KBM-7 (cell line): ENCODE measurements at regions not wholly inside any gene's neighbourhood (a gene's known extent, or its start where the extent isn't known, plus 50 kb on each side); places are given as distances from the start of the nearest gene placed in this dataset.

Experiments used
- DNase-seq: peaks from one replicate; pipeline ENCODE4 v3.0.0-alpha.2; 2015
- in situ Hi-C: fragments of 300-500 bp; cut with MboI; formaldehyde crosslinking; loops from 2 replicates; pipeline ENCODE4 v1.14.3; 2020; ENCODE audit warnings: low sequenced_read_pairs, low pct_unique_long_range_greater_than_20kb, mixed read lengths

- DNase-seq: no peak
- in situ Hi-C loops: no loop called here
Observed at GRCh38 chr1:10904396-10905358, 107.8 kb upstream of the TARDBP start.

- DNase-seq: no peak
Observed at GRCh38 chr1:10905841-10906655, 106.4 kb upstream of the TARDBP start.

DNA sequence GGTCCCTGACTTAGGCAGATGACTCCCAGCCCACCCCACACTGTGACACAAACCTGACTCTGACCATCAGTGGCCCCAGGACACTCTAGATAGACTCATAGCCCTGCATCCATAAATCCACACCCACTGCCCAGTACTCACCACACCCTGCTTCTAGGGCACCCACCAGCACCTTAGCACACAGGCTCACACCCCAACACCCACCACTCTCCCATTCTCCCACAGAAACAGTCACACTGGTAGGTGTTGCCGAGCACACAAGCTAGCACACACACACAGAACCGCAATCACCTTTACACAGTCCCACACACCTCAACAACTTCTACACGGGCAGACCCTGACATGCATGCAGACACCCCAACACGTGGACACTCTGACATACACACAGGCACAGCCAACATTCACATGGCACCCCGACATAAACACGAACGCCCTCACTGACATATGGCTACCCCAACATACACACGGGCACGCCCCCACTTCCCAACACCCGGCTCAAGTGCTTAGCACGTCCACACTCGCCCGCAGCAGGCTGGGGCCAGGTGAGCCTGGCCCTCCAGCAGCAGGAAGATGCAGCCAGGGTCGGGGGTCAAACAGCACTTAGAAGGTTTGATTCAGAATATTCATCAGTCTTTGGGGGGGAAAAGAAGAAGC is 105.5 kb upstream of the TARDBP start:
- no peak for DNase-seq
- in situ Hi-C loops: no loop called here

More at GRCh38 chr1:10905841-10906655, 106.4 kb upstream of the TARDBP start:
- in situ Hi-C loops: no loop called here

DNA sequence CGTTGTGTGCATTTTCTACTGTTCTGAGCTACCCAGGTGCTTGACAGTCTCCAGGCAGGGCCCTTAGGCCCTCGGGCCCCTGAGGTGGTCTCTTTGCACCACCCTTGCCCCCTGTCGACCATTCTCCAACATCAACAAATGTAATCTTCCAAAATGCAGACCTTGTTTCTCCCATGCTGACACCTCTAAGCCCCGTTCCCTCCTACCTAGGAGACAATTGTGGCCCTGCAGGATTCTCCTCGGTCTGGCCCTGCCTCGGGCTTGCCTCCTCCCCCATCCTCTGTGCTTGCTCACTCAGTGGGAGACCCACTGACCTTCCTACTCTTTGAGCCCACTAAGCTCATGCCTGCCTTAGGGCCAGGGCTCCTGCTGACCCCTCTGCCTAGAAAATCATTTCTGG is 104.2 kb upstream of the TARDBP start:
- in situ Hi-C loops: no loop called here
- no peak for DNase-seq

DNA sequence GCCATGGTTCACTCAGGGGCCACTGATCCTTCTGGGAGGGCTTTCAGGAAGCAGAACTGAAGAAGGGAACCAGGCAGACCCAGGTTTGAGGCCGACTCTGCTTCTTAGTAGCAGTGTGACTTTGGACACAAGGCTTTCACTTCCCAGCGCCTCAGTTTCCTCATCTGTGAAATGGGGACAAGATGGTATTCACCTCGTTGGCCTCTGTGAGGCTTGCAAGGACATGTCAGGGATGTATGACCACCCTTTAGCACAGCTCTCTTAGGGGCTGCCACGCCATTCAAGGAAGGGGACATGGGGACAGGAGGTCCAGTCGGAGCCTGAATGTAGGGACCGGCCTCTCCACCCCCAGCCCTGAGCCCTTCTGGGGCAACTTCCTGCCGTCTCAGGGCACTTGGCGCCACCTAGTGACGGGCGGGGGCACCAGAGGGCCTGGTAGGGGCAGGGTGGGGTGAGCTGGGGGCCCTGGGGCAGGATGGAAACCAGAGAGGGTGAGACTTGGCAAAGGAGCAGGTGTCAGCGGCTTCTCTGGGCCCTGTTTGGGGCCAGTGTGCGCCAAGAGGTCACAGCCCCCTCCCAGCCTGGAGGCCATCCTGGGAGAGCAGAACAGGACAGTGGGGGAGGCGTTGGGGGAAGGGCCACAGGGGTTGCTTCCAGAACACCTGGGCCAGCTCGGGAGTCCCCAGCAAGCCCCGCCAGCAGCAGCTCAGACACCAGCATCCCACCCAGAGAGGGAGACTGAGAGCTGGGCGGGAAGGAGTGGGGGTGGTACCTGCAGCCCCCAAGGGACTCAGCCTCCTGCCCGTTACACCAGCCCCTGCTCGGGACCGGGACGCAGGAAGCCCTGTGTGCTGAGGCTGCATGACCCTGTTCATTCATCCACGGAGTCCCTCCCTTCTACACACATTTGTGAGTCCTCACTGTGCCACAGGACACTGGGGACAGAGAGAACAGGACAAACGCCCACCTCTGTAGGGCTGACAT is 102.5 kb upstream of the TARDBP start:
- peak; percentile 50 for DNase-seq
- in situ Hi-C loops: no loop called here

DNA sequence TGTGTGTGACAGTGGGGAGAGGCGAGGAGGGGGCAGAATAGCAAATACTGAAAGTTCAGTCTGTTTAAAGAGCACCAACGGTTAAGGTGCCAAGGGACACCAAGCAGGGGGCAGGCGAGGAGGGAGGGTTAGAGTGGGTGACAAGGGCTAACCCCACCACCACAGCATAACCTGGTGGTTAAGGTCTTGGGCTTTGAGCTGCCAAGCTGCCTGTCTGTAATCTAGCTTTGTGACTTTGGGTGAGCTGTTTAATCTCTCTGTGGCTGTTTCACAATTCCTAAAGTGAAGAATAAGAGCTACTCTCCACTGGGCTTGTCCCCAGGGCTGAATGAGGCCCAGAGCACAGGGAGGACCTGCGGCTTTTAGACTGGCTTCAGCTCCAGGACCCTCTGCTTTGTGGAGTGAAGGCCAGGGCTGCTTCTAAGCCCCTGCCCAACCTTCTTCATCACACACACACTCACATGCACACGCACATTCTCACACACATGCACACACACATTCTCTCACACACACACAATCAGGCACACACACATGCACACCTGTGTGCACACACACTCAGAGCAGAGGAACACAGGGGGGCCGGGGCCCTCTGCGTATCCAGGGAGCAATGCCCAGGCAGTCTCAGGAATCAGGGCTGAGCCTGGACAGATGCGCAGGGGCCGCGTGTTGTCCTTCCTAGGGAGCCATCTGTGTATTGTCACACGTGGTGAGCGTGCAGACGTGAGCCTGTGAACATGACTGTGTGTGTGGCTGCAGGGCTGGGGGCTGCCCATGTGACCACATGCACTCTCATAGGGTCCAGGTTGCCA is 101.6 kb upstream of the TARDBP start:
- in situ Hi-C loops: no loop called here
- DNase-seq: no peak

- in situ Hi-C loops: no loop called here
- DNase-seq: no peak
Observed at GRCh38 chr1:10911490-10912166, 100.8 kb upstream of the TARDBP start.

- DNase-seq: no peak
- in situ Hi-C loops: no loop called here
Observed at GRCh38 chr1:10912441-10912840, 100.0 kb upstream of the TARDBP start.

- in situ Hi-C loops: no loop called here
- DNase-seq: no peak
Observed at GRCh38 chr1:10914056-10914455, 98.4 kb upstream of the TARDBP start.

- no peak for DNase-seq
- in situ Hi-C loops: no loop called here
Observed at GRCh38 chr1:10915594-10915993, 96.9 kb upstream of the TARDBP start.

DNA sequence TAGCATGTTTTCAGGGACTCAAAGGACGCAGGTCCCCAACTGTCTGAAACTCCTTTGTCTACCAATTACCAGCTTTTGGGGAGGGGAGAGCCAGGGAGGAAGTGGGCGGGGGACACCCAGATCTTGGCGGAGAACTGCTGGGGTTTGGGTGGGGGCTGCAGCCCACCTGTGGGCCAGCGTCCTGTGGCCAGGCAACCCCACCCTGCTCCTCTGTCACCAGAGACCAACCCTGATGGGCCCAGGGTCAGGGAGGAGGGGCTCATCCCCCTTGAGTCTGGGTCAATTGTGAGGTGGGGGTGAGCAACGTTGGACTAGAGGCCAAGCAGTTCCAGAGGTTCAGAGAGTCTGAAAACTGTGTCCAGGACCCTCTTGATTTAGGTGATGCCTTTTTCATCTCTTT is 96.1 kb upstream of the TARDBP start:
- in situ Hi-C loops: no loop called here

DNA sequence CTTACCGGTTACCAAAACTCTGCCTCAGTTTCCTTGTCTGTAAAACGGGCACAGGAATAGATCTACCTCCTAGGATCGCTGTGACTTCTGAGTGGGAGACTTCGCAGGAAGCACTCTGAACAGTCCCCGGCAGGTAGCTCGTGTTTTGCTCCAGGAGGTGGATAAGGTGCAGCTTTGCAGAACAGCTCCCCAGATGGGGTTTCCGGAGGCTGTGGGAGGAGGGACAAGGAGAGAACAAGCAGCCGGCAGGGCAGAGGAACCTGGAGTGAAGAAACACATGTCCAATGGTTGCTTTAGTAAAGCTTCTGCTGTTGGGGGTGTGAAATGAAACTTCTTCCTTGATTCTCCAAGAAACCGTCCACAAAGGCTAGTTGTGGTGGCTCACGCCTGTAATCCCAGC is 95.5 kb upstream of the TARDBP start:
- no peak for DNase-seq
- in situ Hi-C loops: no loop called here

More for the DNA sequence above, 96.1 kb upstream of the TARDBP start:
- no peak for DNase-seq

DNA sequence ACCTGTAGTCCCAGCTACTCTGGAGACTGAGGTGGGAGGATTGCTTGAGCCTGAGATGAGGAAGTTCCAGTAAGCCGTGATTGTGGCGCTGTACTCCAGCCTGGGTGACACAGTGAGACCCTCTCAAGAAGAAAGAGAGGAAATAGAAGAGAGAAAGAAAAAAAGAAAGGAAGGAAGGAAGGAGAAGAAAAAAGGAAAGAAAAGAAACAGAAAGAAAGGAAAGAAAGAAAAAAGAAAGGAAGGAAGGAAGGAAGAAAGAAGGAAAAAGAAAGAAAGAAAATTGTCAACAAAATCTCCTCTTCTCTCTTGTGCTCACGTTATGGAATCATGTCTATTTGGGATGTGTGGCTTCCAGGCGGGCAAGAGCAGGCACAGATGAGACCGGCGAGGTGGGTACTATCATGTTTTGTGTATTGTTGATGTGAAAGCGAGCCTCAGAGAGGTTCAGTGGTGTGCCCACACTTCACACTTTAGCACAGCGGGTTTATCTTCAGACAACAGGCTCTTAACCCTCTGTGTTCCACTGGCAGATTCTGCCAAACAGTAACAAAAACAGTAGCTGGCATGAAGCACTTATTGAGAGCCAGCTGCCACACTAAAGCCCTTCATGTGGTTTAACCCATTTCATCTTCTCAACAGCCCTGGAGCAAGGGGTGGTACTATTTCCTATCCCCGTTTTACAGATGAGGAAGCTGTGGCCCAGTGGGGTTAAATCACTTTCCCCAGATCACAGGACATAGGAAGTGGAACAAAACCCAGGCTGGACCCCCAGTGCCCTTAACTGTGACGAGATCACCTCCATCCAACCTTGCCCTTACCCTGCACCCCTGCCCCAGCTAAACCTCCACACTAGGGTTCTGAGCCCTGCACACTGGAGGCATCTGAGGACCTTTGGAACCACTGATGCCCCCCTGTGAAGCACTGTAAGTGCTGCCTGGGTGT is 94.7 kb upstream of the TARDBP start:
- DNase-seq: peak; percentile 19

DNA sequence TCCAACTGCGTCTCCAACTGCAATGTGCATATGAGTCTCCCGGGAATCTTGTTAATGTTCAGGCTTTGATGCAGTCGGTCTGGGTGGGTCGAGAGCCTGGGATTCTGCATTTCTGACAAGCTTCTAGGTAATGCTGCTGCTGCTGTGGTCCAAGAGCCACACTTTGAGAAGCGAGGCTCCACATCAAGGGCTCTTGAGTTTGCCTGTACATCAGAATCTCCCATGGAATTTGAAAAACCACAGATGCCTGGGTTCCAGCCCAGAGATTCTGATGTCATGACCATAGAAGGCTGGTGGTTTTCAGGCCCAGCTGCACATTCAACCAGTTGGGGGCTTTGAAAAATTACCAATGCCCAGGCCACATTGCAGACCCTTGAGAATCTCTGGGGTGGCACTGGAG is 93.9 kb upstream of the TARDBP start:
- in situ Hi-C loops: no loop called here
- DNase-seq: no peak

More for the DNA sequence above, 94.7 kb upstream of the TARDBP start:
- in situ Hi-C loops: no loop called here

DNA sequence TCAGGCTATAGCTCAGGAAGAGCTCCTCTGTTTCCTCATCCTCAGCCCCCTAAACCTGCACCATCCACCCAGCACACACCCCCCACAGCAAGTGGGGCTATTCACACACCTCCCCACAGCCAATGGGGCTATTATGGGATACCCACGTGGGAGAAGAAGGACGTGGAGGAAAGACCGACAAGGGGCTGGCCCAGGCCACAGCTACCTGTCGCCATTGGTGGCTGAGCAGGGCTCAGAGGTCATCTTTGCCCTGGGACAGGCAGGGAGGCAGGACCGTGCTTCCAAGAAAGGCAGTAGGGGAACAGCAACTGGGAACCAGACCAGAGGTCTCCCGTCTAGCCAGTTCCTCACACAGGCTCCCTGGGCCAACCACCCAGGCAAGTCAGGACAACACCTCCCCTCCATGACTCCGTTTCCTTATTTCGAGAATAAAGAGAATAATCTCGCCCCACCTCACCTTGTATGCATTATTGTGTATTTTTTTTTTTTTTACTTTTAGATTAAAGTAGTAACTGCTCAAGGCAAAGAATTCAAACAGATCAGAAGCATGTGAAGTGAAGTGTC is 92.3 kb upstream of the TARDBP start:
- in situ Hi-C loops: no loop called here
- DNase-seq: no peak
